HEK293 (cell line): ENCODE measurements at regions not wholly inside any gene's neighbourhood (a gene's known extent, or its start where the extent isn't known, plus 50 kb on each side); places are given as distances from the start of the nearest gene placed in this dataset.

Experiments used
- CTCF ChIA-PET: fragments of 350-600 bp; formaldehyde crosslinking; extraction: SDS; loops from one replicate; lab custom pipeline; 2021; ENCODE audit warnings: antibody characterized with exemption; lab: Yijun Ruan, JAX
- POLR2A ChIA-PET: fragments of 300-600 bp; formaldehyde crosslinking; extraction: SDS; loops from one replicate; lab custom pipeline; 2020; ENCODE audit warnings: antibody characterized with exemption, inconsistent platforms; lab: Yijun Ruan, JAX
- H3K27ac ChIP-seq: fragments of 200-500 bp; sonication (Bioruptor generic); 2 replicates; pipeline ENCODE4 v1.5.1; 2014; ENCODE audit warnings: low read depth, low read length, control low read depth, inconsistent platforms; ENCODE audit errors: extremely low read depth
- H3K36me3 ChIP-seq, 2 experiments: fragments of 200-500 bp in 1 of 2; sonication (Bioruptor generic) in 1 of 2; 1 replicate in 1 of 2; 2 replicates in 1 of 2; pipeline ENCODE4 v1.5.1; 2014 to 2017; ENCODE audit warnings: inconsistent platforms in 2 of 2, low read length in 2 of 2; ENCODE audit not compliant: control insufficient read depth in 2 of 2, insufficient read depth in 1 of 2
- H3K4me1 ChIP-seq: fragments of 200-500 bp; sonication (Bioruptor generic); 2 replicates; pipeline ENCODE4 v1.5.1; 2014; ENCODE audit warnings: mild to moderate bottlenecking, low read length, inconsistent platforms; ENCODE audit not compliant: control insufficient read depth, insufficient read depth
- H3K4me3 ChIP-seq: 2 replicates; pipeline ENCODE4 v1.5.1; 2011; ENCODE audit warnings: low read depth, mild to moderate bottlenecking, control low read depth, low read length, moderate library complexity
- H3K9me3 ChIP-seq: fragments of 200-500 bp; sonication (Bioruptor generic); 2 replicates; pipeline ENCODE4 v1.5.1; 2014; ENCODE audit warnings: low read depth, low read length, inconsistent platforms; ENCODE audit not compliant: control insufficient read depth, insufficient read depth
- ATF2 ChIP-seq: fragments of 450-650 bp; formaldehyde crosslinking; IDR thresholded peaks from 2 replicates; pipeline ENCODE4 v1.5.1; 2016; ENCODE audit warnings: missing biosample characterization, missing genetic modification characterization, low read depth
- KLF16 ChIP-seq: fragments of 450-650 bp; formaldehyde crosslinking; IDR thresholded peaks from 2 replicates; pipeline ENCODE4 v1.5.1; 2017; ENCODE audit warnings: missing biosample characterization, missing genetic modification characterization
- OSR2 ChIP-seq: fragments of 450-650 bp; formaldehyde crosslinking; IDR thresholded peaks from 2 replicates; pipeline ENCODE4 v1.5.1; 2016; ENCODE audit warnings: missing biosample characterization, missing genetic modification characterization
- ZBTB11 ChIP-seq: fragments of 450-650 bp; formaldehyde crosslinking; conservative IDR thresholded peaks from 2 replicates; pipeline ENCODE4 v1.5.1; 2016; ENCODE audit warnings: low read depth, missing biosample characterization, missing genetic modification characterization
- ZBTB17 ChIP-seq: fragments of 450-650 bp; formaldehyde crosslinking; IDR thresholded peaks from 2 replicates; pipeline ENCODE4 v1.5.1; 2016; ENCODE audit warnings: missing biosample characterization, missing genetic modification characterization
- ZBTB8A ChIP-seq: fragments of 450-650 bp; formaldehyde crosslinking; IDR thresholded peaks from 2 replicates; pipeline ENCODE4 v1.5.1; 2016; ENCODE audit warnings: missing biosample characterization, missing genetic modification characterization
- ZFP69B ChIP-seq: fragments of 450-650 bp; formaldehyde crosslinking; IDR thresholded peaks from 2 replicates; pipeline ENCODE4 v1.5.1; 2016; ENCODE audit warnings: missing biosample characterization, missing genetic modification characterization
- ZNF140 ChIP-seq: fragments of 450-650 bp; formaldehyde crosslinking; IDR thresholded peaks from 2 replicates; pipeline ENCODE4 v1.5.1; 2016; ENCODE audit warnings: missing biosample characterization, missing genetic modification characterization
- ZNF19 ChIP-seq: fragments of 450-650 bp; formaldehyde crosslinking; IDR thresholded peaks from 2 replicates; pipeline ENCODE4; 2016; ENCODE audit warnings: missing biosample characterization, missing genetic modification characterization, low read depth
- ZNF2 ChIP-seq: fragments of 450-650 bp; formaldehyde crosslinking; IDR thresholded peaks from 2 replicates; pipeline ENCODE4 v1.5.1; 2016; ENCODE audit warnings: missing biosample characterization, missing genetic modification characterization
- ZNF311 ChIP-seq: fragments of 450-650 bp; formaldehyde crosslinking; IDR thresholded peaks from 2 replicates; pipeline ENCODE4 v1.5.1; 2017; ENCODE audit warnings: missing biosample characterization, missing genetic modification characterization, borderline replicate concordance
- ZNF335 ChIP-seq: fragments of 450-650 bp; formaldehyde crosslinking; conservative IDR thresholded peaks from 2 replicates; pipeline ENCODE4 v1.5.1; 2016; ENCODE audit warnings: missing biosample characterization, missing genetic modification characterization
- ZNF362 ChIP-seq: fragments of 450-650 bp; formaldehyde crosslinking; IDR thresholded peaks from 2 replicates; pipeline ENCODE4 v1.5.1; 2016; ENCODE audit warnings: missing biosample characterization, missing genetic modification characterization
- ZNF398 ChIP-seq: fragments of 450-650 bp; formaldehyde crosslinking; IDR thresholded peaks from 2 replicates; pipeline ENCODE4 v1.5.1; 2017; ENCODE audit warnings: missing biosample characterization, missing genetic modification characterization
- ZNF473 ChIP-seq: fragments of 450-650 bp; formaldehyde crosslinking; IDR thresholded peaks from 2 replicates; pipeline ENCODE4 v1.5.1; 2017; ENCODE audit warnings: missing biosample characterization, missing genetic modification characterization
- ZNF510 ChIP-seq: fragments of 450-650 bp; formaldehyde crosslinking; IDR thresholded peaks from 2 replicates; pipeline ENCODE4 v1.5.1; 2018; ENCODE audit warnings: mild to moderate bottlenecking, missing genetic modification characterization, missing biosample characterization; ENCODE audit not compliant: insufficient replicate concordance
- ZNF610 ChIP-seq: fragments of 450-650 bp; formaldehyde crosslinking; IDR thresholded peaks from 2 replicates; pipeline ENCODE4 v1.5.1; 2016; ENCODE audit warnings: missing biosample characterization, missing genetic modification characterization, borderline replicate concordance
- ZNF692 ChIP-seq: fragments of 450-650 bp; formaldehyde crosslinking; IDR thresholded peaks from 2 replicates; pipeline ENCODE4 v1.5.1; 2016; ENCODE audit warnings: missing biosample characterization, missing genetic modification characterization
- ZNF747 ChIP-seq: fragments of 450-650 bp; formaldehyde crosslinking; IDR thresholded peaks from 2 replicates; pipeline ENCODE4 v1.5.1; 2016; ENCODE audit warnings: missing biosample characterization, missing genetic modification characterization
- ZNF791 ChIP-seq: fragments of 450-650 bp; formaldehyde crosslinking; IDR thresholded peaks from 2 replicates; pipeline ENCODE4 v1.5.1; 2016; ENCODE audit warnings: missing biosample characterization, missing genetic modification characterization

GRCh38 chr7:35571611-35572240 is 123.2 kb downstream of the HERPUD2 start (continued):
- TF ChIP-seq ZNF362 (tag by site-specific recombination) = no peak
- no peak for TF ChIP-seq ZNF510
- no peak for TF ChIP-seq ZNF610 (tag by site-specific recombination)
- TF ChIP-seq ZBTB11 (tag by site-specific recombination) = no peak
- TF ChIP-seq ZNF398 (tag by site-specific recombination) = no peak
- TF ChIP-seq ZNF140 = no peak
- TF ChIP-seq, all 188 proteins: peak for 0

GRCh38 chr7:35570937-35571336 is 124.0 kb downstream of the HERPUD2 start:
- ChIA-PET POLR2A (no interaction called here), CTCF (no interaction called here)
- no peaks in the 10 kb centered on the region for H3K4me1 ChIP-seq
- no peaks in the 10 kb centered on the region for H3K36me3 ChIP-seq
- H3K27ac ChIP-seq = no peak overlapping the region
- no peak for TF ChIP-seq ZNF747
- no peak for TF ChIP-seq ZNF311 (tag by site-specific recombination)
- no peak for TF ChIP-seq KLF16
- no peak for TF ChIP-seq ZNF335 (tag by site-specific recombination)
- TF ChIP-seq ZNF19 (tag by site-specific recombination) = no peak
- TF ChIP-seq ZNF791 (tag by site-specific recombination) = no peak
- no peak for TF ChIP-seq ZBTB17 (tag by site-specific recombination)
- no peak for TF ChIP-seq ATF2
- TF ChIP-seq ZNF2 = no peak
- no peak for TF ChIP-seq ZFP69B
- TF ChIP-seq ZBTB8A (tag by site-specific recombination) = no peak
- TF ChIP-seq OSR2 (tag by site-specific recombination) = no peak
- TF ChIP-seq ZNF473 (tag by site-specific recombination) = no peak
- no peak for TF ChIP-seq ZNF692 (tag by site-specific recombination)
- H3K4me3 ChIP-seq = no peak overlapping the region
- H3K9me3 ChIP-seq = no peaks in the 10 kb centered on the region
